ENCODE measurements at regions not wholly inside any gene's neighbourhood (a gene's known extent, or its start where the extent isn't known, plus 50 kb on each side); places are given as distances from the start of the nearest gene placed in this dataset.

DNA sequence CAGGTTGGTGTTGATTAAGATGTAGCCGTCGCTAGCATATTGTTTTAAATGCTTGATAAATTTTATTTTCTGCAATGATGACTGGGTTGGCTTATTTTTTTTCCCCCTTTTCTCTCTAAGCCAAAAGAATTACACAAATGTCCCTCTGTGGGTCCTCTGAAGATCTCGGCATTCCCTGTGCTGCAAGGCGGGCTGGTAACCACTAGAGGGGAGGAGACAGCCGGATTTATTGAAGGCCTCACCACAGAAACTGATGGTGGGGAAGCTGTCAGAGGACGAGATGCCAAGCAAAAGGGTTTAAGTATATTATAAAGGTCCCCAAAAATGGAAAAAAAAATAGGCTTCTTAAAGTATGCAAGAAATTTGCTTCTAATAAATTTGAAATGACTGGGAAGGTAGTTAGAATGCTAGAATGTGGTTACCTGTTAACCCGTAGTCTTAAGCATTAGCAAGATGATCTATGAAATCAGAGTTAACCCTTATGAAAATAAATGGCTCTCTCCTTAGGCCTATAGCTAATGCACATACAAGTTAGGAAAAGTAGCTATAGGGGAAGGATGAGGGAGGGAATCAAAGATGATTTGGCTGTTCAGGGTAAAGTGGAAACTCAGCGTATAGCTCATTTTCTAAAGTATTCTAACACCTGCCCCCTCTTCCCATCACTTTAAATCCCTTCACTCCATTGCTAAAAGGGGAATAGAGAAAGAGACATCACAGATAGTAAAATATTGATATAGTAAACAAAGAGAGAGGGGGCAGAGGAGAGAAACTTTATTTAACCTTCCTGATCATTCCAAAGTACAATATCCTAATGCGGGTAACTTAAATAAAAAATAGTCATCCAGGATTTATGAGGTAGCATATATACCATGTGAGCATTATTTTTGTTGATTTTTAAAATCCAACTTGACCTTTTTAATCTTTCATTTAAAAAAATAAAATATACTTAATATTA is 894.5 kb upstream of the POU3F3 start:
- intact Hi-C loops (cut with micrococcal nuclease; ENCODE audit: unreplicated experiment) = loop anchor here (5.0 kb wide), 2 partner anchors 453 to 983 kb away; no protein-coding TSS in a partner anchor
- Mint-ChIP-seq H3K9me3 (ENCODE audit: low read depth, unreplicated experiment) (peaks cover 8% of the 10 kb centered on the region), H3K36me3 (ENCODE audit: insufficient read depth, unreplicated experiment) (no peaks in the 10 kb centered on the region), H3K27ac (ENCODE audit: unreplicated experiment) (no peak overlapping the region), H3K27me3 (ENCODE audit: unreplicated experiment) (no peaks in the 10 kb centered on the region), H3K4me1 (ENCODE audit: low read depth, unreplicated experiment) (no peaks in the 10 kb centered on the region), H3K4me3 (ENCODE audit: low read depth, unreplicated experiment) (no peak overlapping the region)
- CTCF ChIA-PET = interaction anchor here (0.9 kb wide), 1 partner anchor 890 kb away, joined by 4 read pairs; no protein-coding TSS in a partner anchor
- peak; percentile 32 for DNase-seq
- no TSS peak for BruUV-seq (replicated peaks)
- TF ChIP-seq, protein P1, sequence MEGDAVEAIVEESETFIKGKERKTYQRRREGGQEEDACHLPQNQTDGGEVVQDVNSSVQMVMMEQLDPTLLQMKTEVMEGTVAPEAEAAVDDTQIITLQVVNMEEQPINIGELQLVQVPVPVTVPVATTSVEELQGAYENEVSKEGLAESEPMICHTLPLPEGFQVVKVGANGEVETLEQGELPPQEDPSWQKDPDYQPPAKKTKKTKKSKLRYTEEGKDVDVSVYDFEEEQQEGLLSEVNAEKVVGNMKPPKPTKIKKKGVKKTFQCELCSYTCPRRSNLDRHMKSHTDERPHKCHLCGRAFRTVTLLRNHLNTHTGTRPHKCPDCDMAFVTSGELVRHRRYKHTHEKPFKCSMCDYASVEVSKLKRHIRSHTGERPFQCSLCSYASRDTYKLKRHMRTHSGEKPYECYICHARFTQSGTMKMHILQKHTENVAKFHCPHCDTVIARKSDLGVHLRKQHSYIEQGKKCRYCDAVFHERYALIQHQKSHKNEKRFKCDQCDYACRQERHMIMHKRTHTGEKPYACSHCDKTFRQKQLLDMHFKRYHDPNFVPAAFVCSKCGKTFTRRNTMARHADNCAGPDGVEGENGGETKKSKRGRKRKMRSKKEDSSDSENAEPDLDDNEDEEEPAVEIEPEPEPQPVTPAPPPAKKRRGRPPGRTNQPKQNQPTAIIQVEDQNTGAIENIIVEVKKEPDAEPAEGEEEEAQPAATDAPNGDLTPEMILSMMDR (IDR thresholded peaks at IDR 0.05; ENCODE audit: unreplicated experiment) = peak; percentile 32

DNA sequence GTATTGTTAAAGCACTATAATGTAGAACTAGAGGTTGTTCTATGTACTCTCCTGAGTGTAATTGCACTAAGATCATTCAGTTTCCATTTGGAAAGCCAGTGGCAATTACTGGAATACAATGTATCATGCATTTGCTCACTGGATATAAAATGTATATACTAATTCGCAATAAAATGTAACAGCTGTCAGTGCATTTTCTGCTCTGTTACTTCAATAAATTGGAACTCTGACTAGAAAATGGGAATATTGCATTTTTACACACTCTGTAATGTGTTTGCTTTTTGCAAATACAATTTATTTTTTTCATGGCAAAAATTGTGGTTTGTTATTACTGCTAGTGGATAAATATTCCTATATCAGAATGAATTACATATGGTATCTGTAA is 893.8 kb upstream of the POU3F3 start:
- CTCF ChIA-PET = no interaction called here
- no peaks in the 10 kb centered on the region for H3K36me3 Mint-ChIP-seq (ENCODE audit: insufficient read depth, unreplicated experiment)
- H3K27me3 Mint-ChIP-seq (ENCODE audit: unreplicated experiment) = no peaks in the 10 kb centered on the region
- H3K4me3 Mint-ChIP-seq (ENCODE audit: low read depth, unreplicated experiment) = no peak overlapping the region
- no peak overlapping the region for H3K27ac Mint-ChIP-seq (ENCODE audit: unreplicated experiment)
- H3K9me3 Mint-ChIP-seq (ENCODE audit: low read depth, unreplicated experiment) = peaks cover 8% of the 10 kb centered on the region
- no peak for DNase-seq
- BruUV-seq (replicated peaks) = no TSS peak
- intact Hi-C loops (cut with micrococcal nuclease; ENCODE audit: unreplicated experiment) = no loop called here
- H3K4me1 Mint-ChIP-seq (ENCODE audit: low read depth, unreplicated experiment) = no peaks in the 10 kb centered on the region
- TF ChIP-seq, protein P1 (IDR thresholded peaks at IDR 0.05; ENCODE audit: unreplicated experiment) = no peak

DNA sequence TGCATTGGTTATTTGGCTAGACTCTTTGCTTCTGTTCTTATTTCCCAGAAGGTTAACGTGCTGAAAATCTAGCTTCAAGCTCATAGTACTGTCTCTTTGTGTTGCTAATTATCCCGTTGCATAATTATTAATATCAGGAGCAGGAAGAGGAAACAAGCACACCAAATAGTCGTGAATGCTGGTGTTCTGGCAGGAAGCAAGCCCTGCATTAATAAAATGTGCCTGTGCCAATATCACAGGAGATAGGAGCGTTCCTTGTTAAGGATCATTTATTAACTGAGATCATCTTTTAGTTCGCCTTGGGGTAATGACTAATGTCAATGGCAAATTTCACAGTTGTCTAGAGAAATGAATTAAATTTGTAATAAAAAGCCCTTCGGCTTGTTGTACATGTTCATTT is 893.0 kb upstream of the POU3F3 start:
- H3K9me3 Mint-ChIP-seq (ENCODE audit: low read depth, unreplicated experiment) = peaks cover 12% of the 10 kb centered on the region

DNA sequence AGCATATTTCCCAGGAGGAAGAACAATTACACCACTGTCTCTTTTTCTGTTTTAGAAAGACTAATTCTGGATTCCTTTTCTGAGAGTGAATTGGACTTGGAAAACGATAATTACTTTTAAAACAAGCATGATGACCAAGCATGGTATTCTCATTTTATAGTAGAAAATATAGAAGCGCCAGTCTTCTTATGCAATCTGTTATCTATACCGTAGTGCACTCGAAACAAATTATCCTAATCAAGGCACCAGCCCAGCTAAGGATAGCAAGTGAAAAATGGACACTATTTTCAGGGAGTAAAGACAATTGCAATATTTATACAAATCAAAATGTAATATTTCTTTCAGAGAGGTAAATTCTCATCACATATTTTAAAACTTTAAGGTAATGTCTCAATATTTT is 892.1 kb upstream of the POU3F3 start:
- H3K4me1 Mint-ChIP-seq (ENCODE audit: low read depth, unreplicated experiment) = no peaks in the 10 kb centered on the region
- no peak overlapping the region for H3K27ac Mint-ChIP-seq (ENCODE audit: unreplicated experiment)
- intact Hi-C loops (cut with micrococcal nuclease; ENCODE audit: unreplicated experiment) = no loop called here
- H3K36me3 Mint-ChIP-seq (ENCODE audit: insufficient read depth, unreplicated experiment) = no peaks in the 10 kb centered on the region
- TF ChIP-seq, protein P1 (IDR thresholded peaks at IDR 0.05; ENCODE audit: unreplicated experiment) = no peak
- no peaks in the 10 kb centered on the region for H3K27me3 Mint-ChIP-seq (ENCODE audit: unreplicated experiment)
- no peak for DNase-seq
- CTCF ChIA-PET = no interaction called here
- no TSS peak for BruUV-seq (replicated peaks)
- peaks cover 7% of the 10 kb centered on the region for H3K9me3 Mint-ChIP-seq (ENCODE audit: low read depth, unreplicated experiment)
- H3K4me3 Mint-ChIP-seq (ENCODE audit: low read depth, unreplicated experiment) = no peak overlapping the region

More for the DNA sequence above, 893.0 kb upstream of the POU3F3 start:
- H3K36me3 Mint-ChIP-seq (ENCODE audit: insufficient read depth, unreplicated experiment) = no peaks in the 10 kb centered on the region
- no peaks in the 10 kb centered on the region for H3K27me3 Mint-ChIP-seq (ENCODE audit: unreplicated experiment)
- no peak overlapping the region for H3K4me3 Mint-ChIP-seq (ENCODE audit: low read depth, unreplicated experiment)
- H3K4me1 Mint-ChIP-seq (ENCODE audit: low read depth, unreplicated experiment) = no peaks in the 10 kb centered on the region
- no peak for DNase-seq
- H3K27ac Mint-ChIP-seq (ENCODE audit: unreplicated experiment) = no peak overlapping the region
- CTCF ChIA-PET = no interaction called here
- no TSS peak for BruUV-seq (replicated peaks)
- intact Hi-C loops (cut with micrococcal nuclease; ENCODE audit: unreplicated experiment) = no loop called here
- TF ChIP-seq, protein P1 (IDR thresholded peaks at IDR 0.05; ENCODE audit: unreplicated experiment) = no peak

Measured in Calu3 (cell line).